Neural cell (in vitro differentiated cells): ENCODE measurements at regions not wholly inside any gene's neighbourhood (a gene's known extent, or its start where the extent isn't known, plus 50 kb on each side); places are given as distances from the start of the nearest gene placed in this dataset.

ENCODE experiments used
- H2AFZ ChIP-seq: fragments of 200-600, 300-800 bp; sonication (generic), shearing (Covaris generic); 2 replicates; pipeline ENCODE4 v1.6.0; 2014; ENCODE audit warnings: low read depth, mild to moderate bottlenecking, antibody characterized with exemption, low read length, moderate library complexity
- H3F3A ChIP-seq: fragments of 200-600 bp; shearing (Covaris generic); 2 replicates; pipeline ENCODE4 v1.6.1; 2016; ENCODE audit warnings: mild to moderate bottlenecking, moderate library complexity, mixed read lengths, antibody characterized with exemption, low read length; ENCODE audit not compliant: insufficient read depth, poor library complexity, severe bottlenecking
- H3K27ac ChIP-seq: fragments of 200-600, 300-800 bp; sonication (generic), shearing (Covaris generic); 2 replicates; pipeline ENCODE4 v1.5.1; 2014; ENCODE audit warnings: mild to moderate bottlenecking, low read length, moderate library complexity
- H3K27me3 ChIP-seq: fragments of 300-800, 200-600 bp; sonication (generic), shearing (Covaris generic); 2 replicates; pipeline ENCODE4 v1.6.0; 2014; ENCODE audit warnings: mild to moderate bottlenecking, low read depth, low read length, moderate library complexity; ENCODE audit not compliant: insufficient read depth
- H3K36me3 ChIP-seq: fragments of 300-800, 200-600 bp; sonication (generic), shearing (Covaris generic); 2 replicates; pipeline ENCODE4 v1.5.1; 2014; ENCODE audit warnings: mild to moderate bottlenecking, antibody characterized with exemption, low read length, moderate library complexity; ENCODE audit not compliant: insufficient read depth
- H3K4me2 ChIP-seq: fragments of 300-800, 200-600 bp; sonication (generic), shearing (Covaris generic); 2 replicates; pipeline ENCODE4 v1.6.0; 2014; ENCODE audit warnings: mild to moderate bottlenecking, low read length
- H3K4me3 ChIP-seq: fragments of 300-800, 200-600 bp; sonication (generic), shearing (Covaris generic); 2 replicates; pipeline ENCODE4 v1.5.1; 2014; ENCODE audit warnings: mild to moderate bottlenecking, low read length, moderate library complexity
- H3K79me2 ChIP-seq: fragments of 200-600 bp; shearing (Covaris generic); replicated peaks from 2 replicates; pipeline ENCODE4 v1.6.0; 2014; ENCODE audit warnings: mild to moderate bottlenecking, low read length, moderate library complexity; ENCODE audit not compliant: insufficient read depth
- H3K9ac ChIP-seq: fragments of 300-800, 200-600 bp; sonication (generic), shearing (Covaris generic); 2 replicates; pipeline ENCODE4 v1.6.1; 2016; ENCODE audit warnings: mild to moderate bottlenecking, low read length, mixed read lengths
- H3K9me2 ChIP-seq: fragments of 200-600 bp; shearing (Covaris generic); 2 replicates; pipeline ENCODE4 v1.6.1; 2016; ENCODE audit warnings: mild to moderate bottlenecking, low read length, mixed read lengths; ENCODE audit not compliant: insufficient read depth
- H3K9me3 ChIP-seq: fragments of 200-600, 300-800 bp; sonication (generic), shearing (Covaris generic); 2 replicates; pipeline ENCODE4 v1.6.1; 2016; ENCODE audit warnings: mild to moderate bottlenecking, mixed run types, low read length, moderate library complexity, mixed read lengths
- H4K20me1 ChIP-seq: fragments of 200-600 bp; shearing (Covaris generic); 2 replicates; pipeline ENCODE4 v1.6.1; 2016; ENCODE audit warnings: mild to moderate bottlenecking, mixed run types; ENCODE audit not compliant: insufficient read depth
- CTCF ChIP-seq: fragments of 450-650 bp; IDR thresholded peaks from 2 replicates; pipeline ENCODE4 v1.5.1; 2014; ENCODE audit warnings: antibody characterized with exemption, mild to moderate bottlenecking, moderate library complexity; ENCODE audit not compliant: poor library complexity, severe bottlenecking
- EP300 ChIP-seq: fragments of 450-650 bp; conservative IDR thresholded peaks from 2 replicates; pipeline ENCODE4 v1.6.1; 2014; ENCODE audit warnings: antibody characterized with exemption, mild to moderate bottlenecking, moderate library complexity; ENCODE audit not compliant: poor library complexity, severe bottlenecking
- MXI1 ChIP-seq: fragments of 450-650 bp; conservative IDR thresholded peaks from 2 replicates; pipeline ENCODE4 v1.6.1; 2014; ENCODE audit warnings: antibody characterized with exemption, mild to moderate bottlenecking; ENCODE audit not compliant: poor library complexity, severe bottlenecking
- POLR2AphosphoS5 ChIP-seq: IDR thresholded peaks from 2 replicates; pipeline ENCODE4 v1.6.1; 2012
- RAD21 ChIP-seq: fragments of 450-650 bp; conservative IDR thresholded peaks from 2 replicates; pipeline ENCODE4 v1.6.1; 2014; ENCODE audit warnings: antibody characterized with exemption, mild to moderate bottlenecking, moderate library complexity
- REST ChIP-seq: IDR thresholded peaks from 2 replicates; pipeline ENCODE4 v1.6.1; 2012; ENCODE audit warnings: borderline replicate concordance
- SMC3 ChIP-seq: fragments of 450-650 bp; conservative IDR thresholded peaks from 2 replicates; pipeline ENCODE4 v1.6.1; 2014; ENCODE audit warnings: antibody characterized with exemption, mild to moderate bottlenecking, moderate library complexity; ENCODE audit not compliant: poor library complexity

GRCh38 chr11:122487669-122488068, 167.9 kb upstream of the UBASH3B start:
- Histone ChIP-seq H3K27ac (no peak overlapping the region), H3K27me3 (no peaks in the 10 kb centered on the region), H4K20me1 (no peaks in the 10 kb centered on the region), H3K79me2 (no peaks in the 10 kb centered on the region), H2AFZ (no peak overlapping the region), H3K4me3 (no peak overlapping the region), H3K9me3 (no peaks in the 10 kb centered on the region), H3K9ac (no peak overlapping the region), H3K36me3 (no peaks in the 10 kb centered on the region), H3K4me2 (no peak overlapping the region), H3F3A (no peaks in the 10 kb centered on the region), H3K9me2 (no peaks in the 10 kb centered on the region)
- TF ChIP-seq MXI1 (no peak), EP300 (no peak), RAD21 (no peak), REST (no peak)

- H2AFZ ChIP-seq, result no peak overlapping the region
- no peaks in the 10 kb centered on the region for H3K27me3 ChIP-seq
These were observed 168.6 kb upstream of the UBASH3B start for GRCh38 chr11:122486793-122487495.

More at GRCh38 chr11:122486793-122487495, 168.6 kb upstream of the UBASH3B start:
- Histone ChIP-seq H3F3A (no peaks in the 10 kb centered on the region), H3K4me3 (no peak overlapping the region), H3K36me3 (no peaks in the 10 kb centered on the region), H3K79me2 (no peaks in the 10 kb centered on the region), H3K9me3 (no peaks in the 10 kb centered on the region), H3K9me2 (no peaks in the 10 kb centered on the region), H3K9ac (no peak overlapping the region), H3K4me2 (no peak overlapping the region), H4K20me1 (no peaks in the 10 kb centered on the region), H3K27ac (no peak overlapping the region)
- TF ChIP-seq POLR2AphosphoS5, result no peak
- TF ChIP-seq EP300, result no peak
- TF ChIP-seq SMC3, result no peak
- TF ChIP-seq CTCF, result no peak
